GM12874 (cell line): ENCODE measurements at regions not wholly inside any gene's neighbourhood (a gene's known extent, or its start where the extent isn't known, plus 50 kb on each side); places are given as distances from the start of the nearest gene placed in this dataset.

ENCODE experiments used
- TF ChIP-seq, protein P1 (sequence below): IDR thresholded peaks from 2 replicates; pipeline ENCODE4 v1.5.1; 2011; ENCODE audit warnings: low read depth, mild to moderate bottlenecking, control low read depth, low read length, moderate library complexity; ENCODE audit not compliant: insufficient read depth

DNA sequence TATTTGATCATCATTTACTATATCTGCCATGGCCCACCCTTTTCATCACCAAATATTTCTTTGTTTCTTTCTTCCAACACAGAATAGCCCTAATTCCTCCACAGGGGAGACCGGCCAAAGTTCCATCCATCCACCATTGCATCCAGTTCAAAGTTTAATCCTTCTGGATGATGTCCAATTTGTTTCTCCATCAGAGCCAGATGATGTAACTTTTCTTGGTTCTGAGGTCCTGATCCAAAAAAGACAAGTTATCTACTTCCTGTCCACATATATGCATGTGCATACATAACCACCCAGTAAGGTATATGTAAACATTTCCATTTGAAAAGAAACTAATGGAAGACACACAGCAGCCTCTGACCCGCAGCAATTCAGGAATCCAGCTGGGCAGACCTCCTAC lies 237.3 kb downstream of the SHOX2 start:
- TF ChIP-seq, protein P1, sequence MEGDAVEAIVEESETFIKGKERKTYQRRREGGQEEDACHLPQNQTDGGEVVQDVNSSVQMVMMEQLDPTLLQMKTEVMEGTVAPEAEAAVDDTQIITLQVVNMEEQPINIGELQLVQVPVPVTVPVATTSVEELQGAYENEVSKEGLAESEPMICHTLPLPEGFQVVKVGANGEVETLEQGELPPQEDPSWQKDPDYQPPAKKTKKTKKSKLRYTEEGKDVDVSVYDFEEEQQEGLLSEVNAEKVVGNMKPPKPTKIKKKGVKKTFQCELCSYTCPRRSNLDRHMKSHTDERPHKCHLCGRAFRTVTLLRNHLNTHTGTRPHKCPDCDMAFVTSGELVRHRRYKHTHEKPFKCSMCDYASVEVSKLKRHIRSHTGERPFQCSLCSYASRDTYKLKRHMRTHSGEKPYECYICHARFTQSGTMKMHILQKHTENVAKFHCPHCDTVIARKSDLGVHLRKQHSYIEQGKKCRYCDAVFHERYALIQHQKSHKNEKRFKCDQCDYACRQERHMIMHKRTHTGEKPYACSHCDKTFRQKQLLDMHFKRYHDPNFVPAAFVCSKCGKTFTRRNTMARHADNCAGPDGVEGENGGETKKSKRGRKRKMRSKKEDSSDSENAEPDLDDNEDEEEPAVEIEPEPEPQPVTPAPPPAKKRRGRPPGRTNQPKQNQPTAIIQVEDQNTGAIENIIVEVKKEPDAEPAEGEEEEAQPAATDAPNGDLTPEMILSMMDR: no peak

DNA sequence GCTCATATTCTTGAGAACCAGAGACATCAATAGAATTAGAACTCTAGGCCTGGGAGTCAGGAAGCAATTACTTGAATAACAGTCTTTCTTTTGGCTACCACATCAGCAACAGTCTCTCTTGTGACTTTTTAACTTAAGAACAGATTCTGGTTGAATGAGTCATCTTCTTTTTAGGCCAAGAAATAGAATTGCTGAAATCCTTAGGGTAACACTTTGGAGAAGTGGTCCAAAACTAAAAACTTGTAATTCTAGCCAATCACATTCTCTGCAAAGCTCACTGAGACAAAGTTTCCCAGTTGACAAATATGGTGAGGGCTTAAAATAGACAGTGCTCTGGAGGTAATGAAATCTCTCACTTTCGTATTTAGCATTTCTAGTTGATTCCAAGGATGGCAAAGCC lies 238.0 kb downstream of the SHOX2 start:
- TF ChIP-seq, protein P1: no peak

DNA sequence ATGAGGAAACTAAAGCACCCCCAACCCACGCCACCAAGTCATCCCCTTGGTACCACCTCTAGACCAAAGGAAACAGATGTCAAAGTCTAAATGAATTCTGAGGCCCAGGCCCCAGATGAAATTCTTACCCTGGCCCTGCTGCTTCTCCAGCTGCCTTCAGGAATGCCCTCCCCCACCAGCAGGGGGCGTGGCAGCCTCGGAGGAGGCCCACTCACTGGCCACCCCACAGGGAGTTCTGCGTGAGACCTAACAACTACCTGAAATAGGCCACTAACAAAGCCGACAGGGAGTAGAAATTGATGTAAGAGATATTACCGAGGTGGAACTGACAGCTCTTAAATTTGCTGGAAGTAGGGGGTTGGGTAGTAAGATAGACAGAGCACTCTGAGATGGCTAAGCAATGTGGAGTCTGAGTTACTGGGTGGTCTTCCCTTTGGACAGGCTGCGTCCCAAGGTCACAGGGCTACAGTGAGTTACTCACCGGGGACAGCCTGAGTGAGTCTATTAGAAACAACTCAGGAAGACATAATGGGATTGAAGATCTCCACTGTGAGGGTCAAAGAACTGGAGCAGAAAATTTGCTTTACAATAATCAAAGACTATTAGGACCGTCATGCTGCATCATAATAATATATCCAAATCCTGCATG lies 240.7 kb downstream of the SHOX2 start:
- TF ChIP-seq, protein P1: peak; percentile 87

DNA sequence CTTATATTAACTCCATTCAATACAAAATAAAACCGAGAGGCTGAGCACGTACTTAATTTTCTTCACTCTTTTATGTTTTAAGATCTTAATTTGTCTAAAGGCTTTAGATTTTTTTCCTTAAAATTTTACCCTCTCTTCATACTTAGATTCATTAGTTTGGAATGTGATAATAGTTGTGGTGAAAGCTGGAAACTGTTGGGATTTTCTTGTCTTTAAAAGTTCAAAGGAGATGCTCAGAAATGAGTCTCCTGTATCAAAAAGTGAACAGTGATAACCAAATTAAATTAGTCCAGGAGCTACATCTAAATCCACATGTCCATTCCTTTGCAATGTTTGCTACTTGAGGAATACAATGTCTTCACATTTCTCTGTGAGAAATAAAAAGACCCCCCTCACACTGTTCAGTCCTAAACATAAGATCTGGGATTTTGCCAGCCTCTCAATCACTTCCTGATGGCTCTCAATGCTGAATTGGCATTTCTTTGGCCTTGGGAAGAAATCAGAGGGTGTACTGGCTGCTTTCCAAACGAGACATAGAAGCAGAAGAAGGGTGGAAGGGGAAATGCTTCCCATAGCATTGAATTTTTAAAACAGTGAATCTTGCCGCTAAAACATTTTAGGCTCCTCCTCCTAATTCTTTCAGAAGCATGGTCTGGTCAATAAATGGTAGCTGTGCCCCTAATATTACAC lies 245.0 kb downstream of the SHOX2 start:
- TF ChIP-seq, protein P1: no peak

DNA sequence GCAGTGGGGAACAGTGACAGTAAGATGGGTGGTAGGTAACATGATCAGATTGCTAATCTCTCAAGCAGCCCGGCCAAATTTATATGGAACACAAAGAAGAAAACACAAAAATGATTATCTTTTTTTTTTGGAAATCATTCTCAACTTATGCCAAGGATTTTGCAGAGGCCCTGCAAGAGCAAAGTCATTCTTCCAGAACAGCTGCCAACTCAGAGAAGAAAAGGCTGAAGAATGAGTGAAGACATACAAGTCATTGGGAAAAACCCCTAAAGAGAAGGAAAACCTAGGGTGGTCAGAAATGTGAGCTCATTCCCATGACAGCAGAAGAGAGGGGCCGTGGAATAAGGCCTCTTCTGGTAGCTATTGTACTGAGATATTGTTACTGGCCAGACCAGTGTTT lies 246.7 kb downstream of the SHOX2 start:
- TF ChIP-seq, protein P1: no peak

DNA sequence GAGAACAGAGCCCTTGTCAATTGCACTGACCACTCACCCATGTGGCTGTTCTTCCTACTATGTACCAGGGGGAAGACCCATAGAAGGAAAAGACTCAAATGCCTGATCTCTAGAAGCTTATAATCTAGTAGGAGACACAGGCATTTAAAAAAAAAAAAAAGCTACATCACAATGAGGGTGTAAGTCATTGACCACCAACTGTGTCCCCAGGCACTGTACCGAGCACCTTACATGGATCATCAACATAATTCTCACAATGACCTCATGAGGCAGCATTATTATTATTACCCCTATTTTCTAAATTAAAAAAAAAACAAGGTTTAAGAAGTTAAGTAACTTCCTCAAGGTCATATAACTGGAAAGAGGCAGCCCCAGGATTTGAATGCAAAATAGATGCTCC lies 247.4 kb downstream of the SHOX2 start:
- TF ChIP-seq, protein P1: no peak

DNA sequence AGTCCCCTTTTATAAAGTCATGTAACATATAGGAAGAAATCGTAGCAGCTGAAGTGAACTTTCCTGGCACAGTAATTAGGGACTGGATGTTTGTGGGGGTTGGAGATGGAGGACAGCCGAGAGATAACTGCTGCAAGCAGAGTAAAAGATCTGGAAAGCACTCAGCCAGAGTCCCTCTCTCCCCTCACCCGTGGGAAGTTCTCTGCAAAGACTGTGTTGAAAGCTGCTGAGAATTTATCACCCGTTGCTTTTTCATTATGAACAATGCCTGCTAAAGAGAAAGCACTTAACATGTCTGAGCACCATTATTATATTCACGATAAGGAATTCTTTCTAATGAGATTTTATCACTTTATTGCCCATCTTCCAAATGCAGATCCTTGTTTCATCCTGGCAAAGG lies 248.8 kb downstream of the SHOX2 start:
- TF ChIP-seq, protein P1: no peak
